TTC549 (cell line): ENCODE measurements at regions not wholly inside any gene's neighbourhood (a gene's known extent, or its start where the extent isn't known, plus 50 kb on each side); places are given as distances from the start of the nearest gene placed in this dataset.
"Not testable (repeated sequence)": the region's sequence is repeated elsewhere in the genome, so short reads cannot be mapped to it uniquely, and the experiment has no call there.

Source experiments
- FAIRE-seq: peaks from 2 replicates; lab custom pipeline; 2012; peaks lifted over from hg19 to GRCh38; lab: Jason Lieb, UNC

DNA sequence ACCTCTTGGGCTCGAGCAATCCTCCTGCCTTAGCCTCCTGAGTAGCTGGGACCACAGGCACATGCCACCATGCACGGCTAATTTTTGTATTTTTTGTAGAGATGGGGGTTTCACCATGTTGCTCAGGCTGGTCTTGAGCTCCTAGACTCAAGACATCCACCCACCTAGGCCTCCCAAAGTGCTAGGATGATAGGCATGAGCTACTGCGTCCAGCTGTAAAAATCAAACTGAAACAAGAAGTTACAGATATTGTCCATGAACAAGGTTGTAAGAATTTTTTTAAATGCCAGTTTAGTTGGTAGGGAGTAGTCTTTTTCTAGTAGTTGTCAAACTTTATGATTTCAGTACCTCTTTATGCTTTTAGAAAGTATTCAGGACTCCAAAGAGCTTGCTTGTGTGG lies 424.4 kb upstream of the PMFBP1 start:
- no peak for FAIRE-seq

- FAIRE-seq = no peak
Measured at GRCh38 chr16:72590151-72590937, 418.4 kb upstream of the PMFBP1 start.

DNA sequence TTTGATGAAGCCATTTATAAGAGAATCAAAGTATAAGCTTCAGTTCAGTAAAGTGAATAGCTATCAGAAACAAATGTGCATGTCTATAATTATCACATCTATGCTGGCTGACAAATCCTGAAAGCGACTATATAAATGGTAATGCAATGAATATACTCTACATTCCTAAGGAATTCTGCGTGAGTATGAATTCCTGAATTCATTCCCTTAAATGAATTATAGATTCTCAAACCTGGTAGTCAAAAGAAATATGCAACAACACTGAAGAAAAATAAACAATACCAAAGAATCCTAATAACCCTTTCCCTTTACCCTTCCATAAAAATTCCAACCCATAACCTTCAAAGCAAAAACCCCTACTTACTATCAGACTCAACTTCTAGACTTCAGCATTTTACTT lies 416.6 kb upstream of the PMFBP1 start:
- no peak for FAIRE-seq

DNA sequence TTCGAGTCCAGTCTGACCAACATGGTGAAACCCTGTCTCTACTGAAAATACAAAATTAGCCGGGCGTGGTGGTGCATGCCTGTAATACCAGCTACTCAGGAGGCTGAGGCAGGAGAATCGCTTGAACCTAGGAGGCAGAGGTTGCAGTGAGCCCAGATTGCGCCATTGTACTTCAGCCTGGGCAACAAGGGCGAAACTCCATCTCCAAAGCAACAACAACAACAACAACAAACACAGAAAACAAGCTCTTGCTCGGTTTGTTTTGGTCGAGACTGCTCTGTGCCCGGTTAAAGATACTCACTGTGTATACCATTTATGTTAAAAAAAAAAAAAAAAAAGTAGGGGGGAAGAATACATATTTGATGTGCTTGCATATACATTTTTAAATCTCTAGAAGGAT lies 406.1 kb upstream of the PMFBP1 start:
- FAIRE-seq = not testable (repeated sequence)

DNA sequence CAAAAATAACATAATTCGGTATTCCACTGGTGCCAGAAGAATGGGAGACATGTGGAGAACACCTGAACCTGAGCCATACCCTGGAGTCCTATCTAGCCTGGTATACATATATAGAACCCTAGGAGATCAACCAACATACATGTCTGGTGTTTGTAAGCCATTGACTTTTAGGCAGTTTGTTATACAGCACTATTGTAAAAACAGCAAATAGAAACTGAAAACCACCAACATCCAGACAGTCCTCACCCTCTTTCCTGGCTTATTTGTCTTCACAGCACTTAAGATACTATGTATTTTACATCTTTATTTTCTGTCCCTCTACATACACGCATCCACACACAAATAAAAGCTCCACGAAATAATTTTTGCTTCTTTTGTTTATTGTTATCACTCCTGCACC lies 404.2 kb upstream of the PMFBP1 start:
- FAIRE-seq = no peak

GRCh38 chr16:72569677-72570076 lies 397.7 kb upstream of the PMFBP1 start:
- no peak for FAIRE-seq

DNA sequence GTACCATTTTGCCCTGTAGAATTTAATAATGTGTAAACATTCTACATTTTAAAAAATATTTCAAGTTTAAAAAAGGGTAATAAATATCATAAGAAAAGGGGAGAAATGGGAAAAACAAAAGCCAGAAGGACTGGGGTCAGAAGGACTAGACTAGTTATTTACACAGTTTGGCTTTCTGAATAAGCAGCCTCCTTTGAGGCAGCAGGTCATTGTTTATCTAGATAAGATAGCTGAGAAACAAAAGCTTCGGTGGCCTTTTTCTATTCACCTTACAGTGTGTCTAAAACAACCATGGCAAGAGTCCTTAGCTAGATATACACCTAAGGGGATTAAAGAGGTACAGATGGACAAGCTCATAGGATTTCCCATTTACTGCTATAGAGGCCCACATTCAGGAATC lies 396.5 kb upstream of the PMFBP1 start:
- no peak for FAIRE-seq

GRCh38 chr16:72566174-72566573 lies 394.2 kb upstream of the PMFBP1 start:
- no peak for FAIRE-seq

DNA sequence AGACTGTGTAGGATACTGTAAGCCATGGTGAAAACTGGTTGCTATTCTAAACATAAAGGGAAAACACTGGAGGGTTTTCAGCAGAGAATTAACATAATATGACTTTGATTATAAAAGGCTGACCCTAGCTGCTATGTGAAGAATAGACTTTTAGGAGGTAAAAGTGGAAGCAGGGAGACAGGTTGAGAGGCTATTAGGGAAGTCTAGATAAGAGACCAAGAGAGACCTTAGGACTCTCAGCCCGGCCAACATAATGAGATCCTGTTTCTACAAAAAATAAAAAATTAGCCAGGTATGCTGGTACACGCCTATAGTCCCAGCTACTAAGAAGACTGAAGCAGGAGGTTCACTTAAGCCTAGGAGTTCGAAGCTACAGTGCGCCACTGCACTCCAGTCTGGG lies 393.2 kb upstream of the PMFBP1 start:
- FAIRE-seq = no peak

DNA sequence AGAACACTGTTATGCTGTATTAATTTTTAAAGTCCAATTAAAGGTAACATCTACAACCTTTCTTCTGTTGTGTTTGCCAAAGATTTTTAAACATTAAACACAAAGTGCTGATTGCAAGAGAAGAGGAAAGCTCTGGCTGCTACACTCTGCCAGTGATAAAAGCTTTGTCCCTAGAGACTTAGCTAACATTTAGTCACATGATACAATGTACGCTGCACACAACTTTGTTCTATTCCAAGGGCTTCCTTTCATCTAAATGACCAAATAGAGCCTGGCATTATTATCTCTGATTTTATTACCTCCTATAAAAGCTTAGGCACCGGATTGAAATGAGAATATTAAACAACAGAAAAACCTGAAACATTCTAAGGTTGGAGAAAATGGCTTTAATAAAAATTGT lies 388.7 kb upstream of the PMFBP1 start:
- FAIRE-seq = no peak

DNA sequence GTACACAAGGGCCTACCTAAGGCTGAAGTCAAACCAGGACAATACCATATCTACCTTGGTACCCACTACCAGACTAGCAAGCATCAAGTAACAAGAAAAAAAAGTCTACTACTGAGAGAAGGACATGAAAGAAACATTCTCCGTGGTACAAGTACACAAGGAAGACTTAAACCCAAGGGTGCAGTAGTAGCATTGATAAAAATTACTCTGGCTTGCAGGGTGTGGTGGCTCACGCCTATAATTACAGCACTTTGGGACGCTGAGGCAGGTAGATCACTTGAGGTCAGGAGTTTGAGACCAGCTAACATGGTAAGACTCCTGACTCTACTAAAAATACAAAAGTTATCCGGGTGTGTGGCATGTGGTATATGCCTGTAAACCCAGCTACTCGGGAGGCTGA lies 386.5 kb upstream of the PMFBP1 start:
- no peak for FAIRE-seq

GRCh38 chr16:72554935-72555334 lies 383.0 kb upstream of the PMFBP1 start:
- no peak for FAIRE-seq

GRCh38 chr16:72552654-72553053 lies 380.7 kb upstream of the PMFBP1 start:
- FAIRE-seq = no peak

DNA sequence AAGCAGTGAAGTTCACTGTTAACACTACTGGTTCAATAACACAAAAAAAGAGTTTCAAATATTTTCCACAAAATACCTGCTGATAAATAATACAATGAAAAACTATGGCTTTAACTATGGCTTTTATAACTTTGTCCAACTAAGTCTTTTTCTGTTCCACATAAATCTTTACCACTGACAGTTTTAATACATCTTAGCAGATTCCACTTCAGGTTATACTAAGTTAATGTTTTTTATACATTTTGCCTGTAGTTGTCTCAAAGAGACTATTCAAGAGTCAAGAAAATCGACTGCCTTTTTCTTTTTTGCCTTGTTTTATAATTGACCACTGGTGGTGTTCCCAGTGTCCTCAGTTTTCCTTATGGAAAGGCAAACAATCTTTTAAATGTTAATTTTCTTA lies 379.7 kb upstream of the PMFBP1 start:
- FAIRE-seq = no peak

GRCh38 chr16:72549878-72550277 lies 377.9 kb upstream of the PMFBP1 start:
- FAIRE-seq = no peak

DNA sequence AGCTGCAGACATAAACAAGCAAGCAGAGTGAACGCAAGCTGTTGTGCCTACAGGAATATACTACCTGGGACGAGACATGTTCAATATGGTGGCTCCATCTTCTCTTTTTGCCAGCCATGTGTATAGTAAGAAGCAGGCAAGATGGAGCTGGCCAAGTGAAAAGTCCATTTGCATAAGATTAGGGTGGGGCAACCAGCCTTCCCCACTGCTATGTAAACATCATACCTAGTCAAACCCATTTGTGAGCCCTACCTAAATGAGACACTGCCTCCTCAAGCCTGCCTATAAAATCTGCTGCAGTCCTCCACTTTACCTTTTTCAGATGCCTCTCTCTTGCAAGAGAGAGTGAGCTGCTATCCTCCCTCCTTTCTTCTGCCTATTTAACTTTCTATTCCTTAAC lies 370.1 kb upstream of the PMFBP1 start:
- no peak for FAIRE-seq

DNA sequence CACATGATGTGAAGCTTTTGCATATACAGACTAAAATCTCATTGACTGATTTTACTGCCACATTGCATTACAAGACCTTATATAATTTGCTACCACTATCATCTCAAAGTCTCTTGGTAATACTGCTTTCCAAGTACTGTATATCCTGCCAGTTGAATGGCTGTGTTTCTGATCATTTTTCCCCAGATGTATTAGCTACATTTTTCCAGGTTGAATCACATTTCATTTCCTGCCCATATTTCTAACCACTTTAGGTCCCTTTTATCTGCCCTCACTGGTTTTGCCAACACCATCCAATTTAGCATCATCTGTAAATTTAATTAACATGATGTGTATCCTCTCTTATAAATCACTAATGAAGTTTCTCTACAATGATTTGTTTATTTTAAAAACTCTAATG lies 365.7 kb upstream of the PMFBP1 start:
- no peak for FAIRE-seq

DNA sequence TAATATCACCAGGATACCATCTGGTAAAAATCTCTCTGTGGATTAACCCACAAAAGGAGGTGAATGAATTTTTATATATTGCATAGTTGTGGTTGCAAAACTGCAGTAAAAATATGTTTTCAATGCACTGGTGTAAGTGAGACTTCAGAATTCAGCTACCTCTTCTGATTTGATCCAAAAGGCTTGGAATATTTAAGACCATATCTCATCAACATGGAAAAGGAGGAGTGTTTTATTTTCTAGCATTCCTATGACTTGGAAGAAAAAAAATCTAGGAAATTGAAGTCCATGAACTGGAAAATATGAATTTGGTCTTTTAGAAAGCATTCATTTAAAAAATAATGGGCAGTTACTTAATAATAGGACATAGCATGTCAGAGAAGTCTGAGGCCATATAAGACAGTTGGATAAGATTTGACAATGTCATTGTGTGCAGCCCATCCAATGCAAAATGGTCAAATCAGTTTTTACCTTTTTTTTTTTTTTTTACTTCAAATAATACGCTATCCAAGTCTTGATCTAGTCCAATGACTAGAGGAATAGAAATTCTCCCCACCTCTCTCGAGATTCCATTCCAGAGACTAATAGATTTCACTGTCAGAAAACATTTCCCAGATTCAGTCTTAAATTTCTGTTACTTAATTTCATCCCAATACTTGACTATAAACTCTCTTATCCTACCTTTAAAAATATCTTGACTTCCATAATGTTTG lies 364.9 kb upstream of the PMFBP1 start:
- FAIRE-seq = no peak

- FAIRE-seq = no peak
Measured at GRCh38 chr16:72532906-72533410, 361.0 kb upstream of the PMFBP1 start.

DNA sequence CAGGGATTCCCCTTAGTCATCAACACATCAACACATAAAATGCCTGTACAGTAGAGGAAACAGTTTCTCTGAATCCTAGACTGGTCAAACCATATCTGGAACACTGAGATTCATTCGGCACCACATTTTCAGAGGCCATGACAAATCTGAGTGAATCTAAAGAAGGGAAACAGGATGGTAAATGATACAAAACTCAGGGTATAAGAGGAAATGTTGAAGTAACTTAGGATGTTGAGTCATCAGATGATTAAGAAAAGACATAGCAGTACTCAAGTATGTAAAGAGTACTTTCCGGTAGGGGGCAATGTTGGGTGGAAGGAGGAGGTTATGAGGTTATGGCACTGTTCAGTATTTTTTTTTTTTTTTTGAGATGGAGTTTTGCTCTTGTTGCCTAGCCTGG lies 358.5 kb upstream of the PMFBP1 start:
- FAIRE-seq = no peak

DNA sequence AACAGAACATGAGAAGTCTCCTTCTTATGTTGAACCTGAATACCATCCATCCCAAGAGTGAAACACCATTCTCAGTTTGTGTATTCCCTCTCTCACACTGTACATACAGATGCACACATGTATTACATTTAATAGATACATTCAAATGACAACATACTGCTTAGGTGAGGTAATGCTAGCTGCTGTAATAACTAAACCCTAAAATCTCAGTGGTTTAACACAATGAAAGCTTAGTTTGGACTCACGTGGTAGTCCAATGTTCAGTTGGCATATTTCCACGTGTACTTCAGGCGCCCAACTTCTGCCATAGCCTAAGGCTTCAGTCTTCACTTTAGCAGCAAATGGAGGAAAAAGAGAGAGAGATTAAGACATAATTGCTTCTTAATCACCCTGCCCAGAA lies 351.1 kb upstream of the PMFBP1 start:
- no peak for FAIRE-seq

- FAIRE-seq = no peak
Measured at GRCh38 chr16:72517154-72517553, 345.2 kb upstream of the PMFBP1 start.

GRCh38 chr16:72511171-72511570 lies 339.2 kb upstream of the PMFBP1 start:
- no peak for FAIRE-seq

DNA sequence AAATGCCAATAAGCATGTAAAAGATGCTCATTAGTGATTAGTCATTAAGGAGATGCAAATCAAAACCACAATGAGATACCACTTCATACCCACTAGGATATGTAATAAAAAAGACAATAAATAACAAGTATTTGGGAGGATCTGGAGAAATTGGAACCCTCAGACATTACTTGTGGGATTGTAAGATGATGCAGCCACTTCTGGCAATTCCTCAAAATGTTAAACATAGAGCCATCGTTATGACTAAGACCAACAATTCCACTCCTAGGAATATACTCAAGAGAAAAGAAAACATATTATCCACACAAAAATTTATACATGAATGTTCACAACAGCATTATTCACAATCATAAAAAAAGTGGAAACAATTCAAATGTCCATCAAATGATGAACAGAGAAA lies 336.2 kb upstream of the PMFBP1 start:
- no peak for FAIRE-seq
